ENCODE measurements at regions not wholly inside any gene's neighbourhood (a gene's known extent, or its start where the extent isn't known, plus 50 kb on each side); places are given as distances from the start of the nearest gene placed in this dataset.
"Not testable (repeated sequence)": the region's sequence is repeated elsewhere in the genome, so short reads cannot be mapped to it uniquely, and the experiment has no call there.

- Mint-ChIP-seq H3K9me3 (no peaks in the 10 kb centered on the region), H3K4me1 (ENCODE audit: low read depth) (no peaks in the 10 kb centered on the region), H3K27me3 (ENCODE audit: low read depth) (peaks cover 16% of the 10 kb centered on the region), H3K36me3 (ENCODE audit: low read depth) (no peaks in the 10 kb centered on the region), H3K4me3 (no peak overlapping the region), H3K27ac (no peak overlapping the region)
- DNase-seq (ENCODE audit: low spot score) = no peak
Measured at GRCh38 chr6:6996124-6996523, 111.6 kb upstream of the RREB1 start.

GRCh38 chr6:6997263-6998193 lies 110.2 kb upstream of the RREB1 start:
- H3K9me3 Mint-ChIP-seq = no peaks in the 10 kb centered on the region
- no peak for DNase-seq (ENCODE audit: low spot score)
- H3K4me3 Mint-ChIP-seq = no peak overlapping the region
- H3K27ac Mint-ChIP-seq = no peak overlapping the region
- H3K36me3 Mint-ChIP-seq (ENCODE audit: low read depth) = no peaks in the 10 kb centered on the region
- H3K4me1 Mint-ChIP-seq (ENCODE audit: low read depth) = no peaks in the 10 kb centered on the region
- H3K27me3 Mint-ChIP-seq (ENCODE audit: low read depth) = peaks cover 16% of the 10 kb centered on the region

GRCh38 chr6:6998194-6998569 lies 109.6 kb upstream of the RREB1 start:
- Mint-ChIP-seq H3K9me3 (no peaks in the 10 kb centered on the region), H3K4me3 (no peak overlapping the region), H3K27me3 (ENCODE audit: low read depth) (peaks cover 16% of the 10 kb centered on the region), H3K4me1 (ENCODE audit: low read depth) (no peaks in the 10 kb centered on the region), H3K36me3 (ENCODE audit: low read depth) (no peaks in the 10 kb centered on the region), H3K27ac (no peak overlapping the region)
- no peak for DNase-seq (ENCODE audit: low spot score)

GRCh38 chr6:7000825-7001777 lies 106.7 kb upstream of the RREB1 start:
- H3K4me1 Mint-ChIP-seq (ENCODE audit: low read depth) = no peaks in the 10 kb centered on the region
- H3K36me3 Mint-ChIP-seq (ENCODE audit: low read depth) = no peaks in the 10 kb centered on the region
- no peak overlapping the region for H3K4me3 Mint-ChIP-seq
- H3K27ac Mint-ChIP-seq = no peak overlapping the region
- no peaks in the 10 kb centered on the region for H3K9me3 Mint-ChIP-seq
- no peak for DNase-seq (ENCODE audit: low spot score)
- H3K27me3 Mint-ChIP-seq (ENCODE audit: low read depth) = peaks cover 22% of the 10 kb centered on the region

GRCh38 chr6:7003041-7003440 lies 104.7 kb upstream of the RREB1 start:
- no peaks in the 10 kb centered on the region for H3K4me1 Mint-ChIP-seq (ENCODE audit: low read depth)
- peaks cover 15% of the 10 kb centered on the region for H3K27me3 Mint-ChIP-seq (ENCODE audit: low read depth)
- no peaks in the 10 kb centered on the region for H3K36me3 Mint-ChIP-seq (ENCODE audit: low read depth)
- H3K4me3 Mint-ChIP-seq = no peak overlapping the region
- no peak overlapping the region for H3K27ac Mint-ChIP-seq
- no peaks in the 10 kb centered on the region for H3K9me3 Mint-ChIP-seq
- no peak for DNase-seq (ENCODE audit: low spot score)

- Mint-ChIP-seq H3K4me1 (ENCODE audit: low read depth) (no peaks in the 10 kb centered on the region), H3K9me3 (no peaks in the 10 kb centered on the region), H3K36me3 (ENCODE audit: low read depth) (no peaks in the 10 kb centered on the region), H3K4me3 (no peak overlapping the region), H3K27me3 (ENCODE audit: low read depth) (peaks cover 14% of the 10 kb centered on the region), H3K27ac (no peak overlapping the region)
- no peak for DNase-seq (ENCODE audit: low spot score)
Measured at GRCh38 chr6:7004581-7005297, 103.0 kb upstream of the RREB1 start.

- Mint-ChIP-seq H3K4me1 (ENCODE audit: low read depth) (no peaks in the 10 kb centered on the region), H3K27ac (no peak overlapping the region), H3K4me3 (no peak overlapping the region)
Measured at GRCh38 chr6:7006515-7007191, 101.1 kb upstream of the RREB1 start.

GRCh38 chr6:7008451-7008988 lies 99.2 kb upstream of the RREB1 start:
- Mint-ChIP-seq H3K27ac (no peak overlapping the region), H3K9me3 (no peaks in the 10 kb centered on the region), H3K4me1 (ENCODE audit: low read depth) (no peaks in the 10 kb centered on the region), H3K36me3 (ENCODE audit: low read depth) (no peaks in the 10 kb centered on the region), H3K27me3 (ENCODE audit: low read depth) (peaks cover 16% of the 10 kb centered on the region), H3K4me3 (no peak overlapping the region)
- no peak for DNase-seq (ENCODE audit: low spot score)

More at GRCh38 chr6:7006515-7007191, 101.1 kb upstream of the RREB1 start:
- Mint-ChIP-seq H3K9me3 (no peaks in the 10 kb centered on the region), H3K36me3 (ENCODE audit: low read depth) (no peaks in the 10 kb centered on the region), H3K27me3 (ENCODE audit: low read depth) (peaks cover 12% of the 10 kb centered on the region)
- no peak for DNase-seq (ENCODE audit: low spot score)

GRCh38 chr6:7016226-7016625 lies 91.5 kb upstream of the RREB1 start:
- DNase-seq (ENCODE audit: low spot score) = no peak
- no peaks in the 10 kb centered on the region for H3K9me3 Mint-ChIP-seq
- H3K4me3 Mint-ChIP-seq = no peak overlapping the region
- H3K27ac Mint-ChIP-seq = no peak overlapping the region
- H3K27me3 Mint-ChIP-seq (ENCODE audit: low read depth) = peaks cover 15% of the 10 kb centered on the region
- H3K4me1 Mint-ChIP-seq (ENCODE audit: low read depth) = no peaks in the 10 kb centered on the region
- no peaks in the 10 kb centered on the region for H3K36me3 Mint-ChIP-seq (ENCODE audit: low read depth)

- H3K4me3 Mint-ChIP-seq = no peak overlapping the region
- no peak overlapping the region for H3K27ac Mint-ChIP-seq
- H3K27me3 Mint-ChIP-seq (ENCODE audit: low read depth) = peaks cover 16% of the 10 kb centered on the region
- no peaks in the 10 kb centered on the region for H3K36me3 Mint-ChIP-seq (ENCODE audit: low read depth)
- no peaks in the 10 kb centered on the region for H3K4me1 Mint-ChIP-seq (ENCODE audit: low read depth)
- H3K9me3 Mint-ChIP-seq = no peaks in the 10 kb centered on the region
- no peak for DNase-seq (ENCODE audit: low spot score)
Measured at GRCh38 chr6:7021301-7021700, 86.5 kb upstream of the RREB1 start.

GRCh38 chr6:7025861-7026260 lies 81.9 kb upstream of the RREB1 start:
- Mint-ChIP-seq H3K27ac (no peak overlapping the region), H3K27me3 (ENCODE audit: low read depth) (peaks cover 22% of the 10 kb centered on the region), H3K4me1 (ENCODE audit: low read depth) (no peaks in the 10 kb centered on the region), H3K9me3 (no peaks in the 10 kb centered on the region), H3K36me3 (ENCODE audit: low read depth) (no peaks in the 10 kb centered on the region), H3K4me3 (no peak overlapping the region)
- DNase-seq (ENCODE audit: low spot score) = no peak

- H3K27ac Mint-ChIP-seq; H3K36me3 Mint-ChIP-seq (ENCODE audit: low read depth); DNase-seq (ENCODE audit: low spot score); H3K9me3 Mint-ChIP-seq; H3K4me3 Mint-ChIP-seq; H3K4me1 Mint-ChIP-seq (ENCODE audit: low read depth): not testable (repeated sequence)
- peaks cover 33% of the 10 kb centered on the region for H3K27me3 Mint-ChIP-seq (ENCODE audit: low read depth)
Measured at GRCh38 chr6:7028963-7029362, 78.8 kb upstream of the RREB1 start.

GRCh38 chr6:7030968-7031367 lies 76.8 kb upstream of the RREB1 start:
- DNase-seq (ENCODE audit: low spot score) = not testable (repeated sequence)

More at GRCh38 chr6:7030968-7031367, 76.8 kb upstream of the RREB1 start:
- H3K4me3 Mint-ChIP-seq; H3K36me3 Mint-ChIP-seq (ENCODE audit: low read depth); H3K9me3 Mint-ChIP-seq; H3K27ac Mint-ChIP-seq; H3K4me1 Mint-ChIP-seq (ENCODE audit: low read depth): not testable (repeated sequence)
- peaks cover 32% of the 10 kb centered on the region for H3K27me3 Mint-ChIP-seq (ENCODE audit: low read depth)
